ENCODE measurements at regions not wholly inside any gene's neighbourhood (a gene's known extent, or its start where the extent isn't known, plus 50 kb on each side); places are given as distances from the start of the nearest gene placed in this dataset.

- no peak for TF ChIP-seq CTCF (IDR thresholded peaks at IDR 0.05)
- no peak for TF ChIP-seq EP300 (IDR thresholded peaks at IDR 0.05)
Measured at GRCh38 chr1:177600936-177601335, 368.9 kb downstream of the SEC16B start.

Measured in tibial nerve (tissue), 4 donors.